NCI-H2029 (cell line): ENCODE measurements at regions not wholly inside any gene's neighbourhood (a gene's known extent, or its start where the extent isn't known, plus 50 kb on each side); places are given as distances from the start of the nearest gene placed in this dataset.

Source experiments
- DNase-seq: peaks from one replicate; lab custom pipeline; 2025; lab: John Stamatoyannopoulos, UW

DNA sequence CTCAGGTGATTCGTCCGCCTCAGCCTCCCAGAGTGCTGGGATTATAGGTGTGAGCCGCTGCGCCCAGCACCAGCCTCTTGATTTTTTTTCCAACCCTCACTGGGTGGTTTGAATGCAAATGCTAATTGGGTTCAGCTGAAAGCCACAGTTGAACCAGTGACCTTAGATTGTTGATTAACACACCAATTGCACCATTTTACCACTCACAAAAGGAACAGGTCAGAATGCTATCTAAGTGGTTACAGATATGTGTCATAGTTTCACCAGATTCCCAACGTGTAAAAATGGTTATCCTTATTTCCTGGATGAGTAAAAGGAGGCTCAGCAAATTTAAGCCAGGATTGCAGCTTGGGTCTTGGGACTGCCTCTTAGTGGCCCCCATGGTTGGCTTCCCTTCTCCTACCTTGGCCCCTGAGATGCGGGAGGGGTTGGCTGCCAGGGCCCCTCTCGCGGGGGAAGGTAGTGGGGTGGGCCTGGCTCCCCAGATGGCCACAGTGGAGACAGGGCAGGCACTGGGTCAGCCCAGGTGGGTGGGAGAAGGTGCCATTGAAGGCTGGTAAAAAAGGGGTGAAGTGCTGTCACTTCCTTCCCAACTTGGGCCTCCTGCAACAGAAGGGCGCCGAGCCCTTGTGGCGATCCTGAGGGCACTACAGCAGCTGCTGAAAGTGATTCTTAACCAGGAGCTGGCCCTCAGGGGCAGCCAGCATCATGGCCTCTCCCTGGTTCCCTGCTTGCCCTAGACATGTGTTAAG is 164.9 kb upstream of the HAAO start:
- no peak for DNase-seq

DNA sequence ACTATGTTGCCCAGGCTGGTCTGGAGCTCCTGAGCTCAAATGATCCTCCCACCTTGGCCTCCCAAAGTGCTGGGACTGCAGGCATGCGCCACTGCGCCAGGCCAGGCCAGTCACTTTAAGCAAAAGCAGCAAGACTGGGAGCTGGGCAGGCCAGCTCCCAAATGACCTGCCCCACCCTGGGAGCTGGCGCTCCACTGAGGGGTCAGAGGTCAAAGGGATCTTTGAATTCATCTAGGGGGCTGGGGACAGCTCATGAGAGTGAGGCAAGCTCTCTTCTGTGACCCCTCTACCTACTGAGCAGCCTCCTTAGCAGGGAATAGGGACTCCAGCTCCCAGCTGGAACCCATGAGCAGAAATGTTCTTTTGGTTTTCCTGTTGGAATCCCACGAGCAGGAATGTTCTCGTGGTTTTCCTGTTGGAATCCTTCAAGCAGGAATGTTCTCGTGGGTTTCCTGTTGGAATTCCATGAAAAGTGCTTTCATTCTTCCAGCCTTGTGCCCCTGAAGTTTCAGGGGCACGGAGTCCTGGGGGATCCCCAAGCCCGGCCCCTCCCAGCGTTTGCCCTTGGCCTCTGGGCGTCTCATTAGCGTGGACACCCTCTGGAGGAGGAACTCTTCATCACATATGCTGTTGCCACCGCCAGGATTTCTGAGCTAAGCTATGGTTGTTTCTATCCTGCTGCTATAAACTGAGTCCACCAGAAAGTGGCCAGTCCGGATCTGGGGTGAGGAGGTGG is 162.0 kb upstream of the HAAO start:
- no peak for DNase-seq

DNA sequence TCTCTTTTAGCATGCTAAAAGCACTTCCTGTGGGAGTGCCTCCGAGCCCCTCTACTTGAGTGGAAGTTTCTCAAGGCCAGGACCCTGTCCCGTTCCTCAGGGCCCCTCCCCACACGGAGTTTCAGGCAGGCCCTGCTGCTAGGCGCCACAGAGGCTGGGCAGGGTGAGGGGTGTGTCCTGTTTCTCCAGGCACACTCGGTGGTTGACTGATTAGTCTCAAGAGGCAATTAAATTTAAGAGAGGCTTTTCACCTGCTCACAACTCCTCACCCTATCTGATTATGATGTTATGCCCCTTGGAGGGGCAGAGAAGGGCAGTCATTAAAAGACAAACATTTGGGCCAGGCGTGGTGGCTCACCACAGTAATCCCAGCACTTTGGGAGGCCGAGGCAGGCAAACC is 160.8 kb upstream of the HAAO start:
- DNase-seq, result peak; percentile 73

DNA sequence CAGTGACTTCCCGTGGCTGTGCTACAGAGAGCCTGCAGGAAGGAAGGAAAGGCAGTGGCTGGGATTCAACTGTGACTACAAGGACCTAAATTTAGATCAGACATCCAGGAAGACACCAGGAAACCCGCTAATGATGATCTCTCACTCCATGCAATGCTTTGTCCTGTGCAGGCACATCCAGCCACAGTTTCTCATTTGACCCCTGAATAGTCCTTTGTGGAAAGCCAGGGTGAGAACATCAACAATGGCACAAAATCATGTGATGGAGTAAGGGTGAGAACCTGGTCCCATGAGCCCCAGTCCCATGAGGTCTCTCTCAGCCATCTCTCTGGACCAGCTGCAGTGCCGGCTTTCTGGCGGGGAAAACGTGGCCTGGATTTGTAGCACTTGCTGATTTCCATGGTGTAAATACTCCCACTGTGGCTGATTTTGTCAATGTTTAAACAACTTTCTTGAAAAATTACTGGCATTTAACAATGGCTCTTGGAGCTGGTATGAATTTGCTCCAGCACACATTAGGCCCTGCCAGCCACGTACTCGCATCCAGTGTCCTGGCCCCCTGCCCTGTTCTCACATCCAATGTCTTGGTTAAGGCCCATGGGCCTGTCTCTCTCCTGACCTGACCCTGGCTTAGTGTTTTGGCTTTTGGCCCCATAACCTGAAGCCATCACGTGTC is 159.0 kb upstream of the HAAO start:
- no peak for DNase-seq

DNA sequence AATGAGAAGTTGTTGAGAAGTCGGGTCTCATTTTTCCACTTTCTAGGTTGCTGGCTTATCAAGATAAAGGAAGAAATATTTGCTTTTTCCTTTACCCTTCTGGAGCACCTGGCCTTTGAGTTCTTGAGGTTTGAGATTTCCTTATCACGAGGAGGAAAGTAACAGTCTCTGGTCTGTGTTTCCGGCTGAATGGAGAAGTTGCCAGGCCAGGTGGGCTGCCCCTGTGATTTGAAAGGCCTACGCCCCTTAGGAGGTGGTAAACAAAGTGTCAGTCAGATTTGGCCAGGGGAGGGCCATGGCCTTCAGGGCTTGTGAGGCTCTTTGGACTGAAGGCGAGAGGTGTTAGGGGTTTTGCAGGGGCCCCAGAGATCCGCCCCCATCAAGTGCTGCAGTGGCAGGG is 156.7 kb upstream of the HAAO start:
- no peak for DNase-seq

DNA sequence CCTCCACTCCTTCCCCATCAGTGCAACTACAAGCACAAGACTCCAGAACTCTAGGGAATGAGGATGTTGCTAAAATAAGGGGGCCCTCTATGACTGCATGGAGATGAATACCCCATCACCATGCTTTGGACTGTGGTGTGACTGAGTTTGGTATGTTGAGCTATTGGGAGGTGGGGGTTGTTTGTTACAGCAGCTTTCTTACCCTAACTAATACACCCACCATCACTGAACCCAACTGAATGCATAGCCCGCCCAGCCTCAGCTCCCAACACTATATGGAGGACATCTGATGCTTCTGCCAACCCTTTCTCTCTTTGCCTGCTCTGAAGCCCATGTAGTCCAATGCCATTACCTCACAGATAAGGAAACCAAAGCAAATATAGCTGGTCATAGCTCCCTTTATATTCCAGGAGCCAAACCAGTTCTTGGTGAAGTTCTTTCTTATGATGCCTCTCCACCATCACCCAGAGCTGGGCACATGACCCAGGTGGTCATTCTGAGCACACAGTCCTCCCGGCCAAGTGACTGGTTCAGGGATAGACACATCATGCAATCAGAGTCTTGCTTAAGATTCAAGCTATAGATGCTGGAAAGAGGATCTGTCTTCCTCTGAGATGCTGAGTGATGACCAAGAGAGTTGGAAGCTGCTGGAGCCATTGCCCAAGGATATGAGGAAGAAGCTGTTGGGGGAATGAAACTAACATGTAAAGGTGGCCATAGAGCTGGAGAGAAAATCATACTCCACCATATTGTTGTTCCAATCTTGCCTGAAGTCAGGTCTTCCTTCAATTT is 155.6 kb upstream of the HAAO start:
- DNase-seq, result no peak

DNA sequence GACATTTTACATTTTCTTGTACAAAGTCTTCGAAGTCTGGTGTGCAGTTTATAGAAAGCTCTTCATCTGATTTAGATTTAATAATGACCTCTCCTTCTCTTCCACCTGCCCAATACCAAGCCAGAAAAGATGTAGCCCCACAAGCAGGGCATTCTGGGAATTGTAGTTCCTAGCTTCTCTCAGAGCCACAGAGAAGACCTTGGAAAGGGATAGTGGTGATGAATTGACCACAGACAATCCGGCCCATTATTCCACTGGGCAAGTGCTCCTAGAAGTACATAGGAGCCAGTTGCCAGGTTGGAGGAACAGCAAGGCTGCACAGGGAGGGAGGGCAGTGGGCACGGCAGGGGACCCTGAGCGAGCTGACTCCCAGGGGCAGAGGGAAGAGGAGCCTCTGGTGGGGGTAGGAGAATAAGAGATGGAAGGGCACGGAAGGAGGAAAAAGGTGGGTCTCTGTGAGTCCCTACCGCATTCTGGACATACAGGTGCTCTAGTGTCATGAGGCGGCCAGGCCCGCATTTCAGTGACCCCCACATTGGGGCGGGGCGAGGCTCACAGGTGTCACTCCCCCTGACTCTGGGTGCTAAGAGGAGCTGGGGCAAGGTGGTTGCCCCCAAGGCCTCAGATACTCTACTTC is 152.5 kb upstream of the HAAO start:
- DNase-seq, result no peak

DNA sequence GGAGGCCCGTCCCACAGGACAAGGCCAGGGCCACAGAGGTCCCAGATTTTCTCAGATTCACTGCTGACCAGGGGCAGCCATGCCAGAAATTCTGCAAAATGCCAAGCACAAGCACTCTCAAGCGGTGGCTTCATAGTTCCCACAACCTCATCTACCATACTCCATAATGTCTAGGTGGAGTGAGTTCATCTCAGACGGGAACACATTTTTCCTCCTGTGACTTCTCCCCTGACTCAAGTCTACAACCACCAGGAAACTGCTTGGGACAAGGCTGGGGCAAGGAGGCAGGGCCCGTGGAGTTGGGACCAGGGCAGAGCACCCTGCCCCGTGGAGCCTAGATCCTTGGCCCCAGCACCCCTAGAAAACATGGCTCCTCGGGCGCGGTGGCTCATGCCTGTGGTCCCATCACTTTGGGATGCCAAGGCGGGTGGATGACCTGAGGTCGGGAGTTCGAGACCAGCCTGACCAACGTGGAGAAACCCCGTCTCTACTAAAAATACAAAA is 150.7 kb upstream of the HAAO start:
- DNase-seq, result no peak

DNA sequence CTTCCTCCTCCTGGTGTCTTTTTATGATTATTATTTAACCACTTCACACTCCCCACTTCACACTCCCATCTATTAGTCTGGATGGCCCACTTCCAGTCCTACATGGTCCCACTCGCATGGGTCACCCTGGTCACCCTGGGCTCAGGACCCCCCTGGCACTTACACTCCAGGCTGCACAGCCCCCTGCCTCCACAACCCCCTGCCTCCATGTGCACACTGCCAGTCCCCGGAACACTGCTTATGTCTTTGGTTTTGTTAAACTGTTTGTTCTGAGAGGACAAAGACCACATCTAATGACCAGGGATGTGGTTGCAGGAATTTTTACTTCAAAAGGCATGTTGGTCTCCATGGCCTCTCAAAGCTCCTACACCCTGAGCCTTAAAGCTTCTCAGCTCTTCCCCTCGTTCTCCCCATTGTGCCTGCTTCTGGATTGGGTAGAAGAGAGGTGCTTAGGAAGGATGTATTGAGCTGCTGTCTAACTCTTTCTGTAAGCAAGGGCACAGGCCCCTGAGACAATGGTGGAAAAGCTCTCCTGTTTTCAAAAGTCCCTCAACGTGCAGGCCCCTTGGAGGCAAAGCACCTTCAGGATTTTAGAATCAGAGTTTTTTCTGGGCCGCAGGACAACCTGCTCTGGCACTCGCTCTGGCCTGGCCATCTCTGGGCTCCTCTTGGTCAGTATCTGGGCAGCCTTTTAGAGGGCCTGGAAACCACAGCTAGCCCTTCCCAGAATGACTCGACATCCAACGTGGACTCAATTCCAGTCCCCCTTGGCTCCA is 150.0 kb upstream of the HAAO start:
- DNase-seq, result no peak

DNA sequence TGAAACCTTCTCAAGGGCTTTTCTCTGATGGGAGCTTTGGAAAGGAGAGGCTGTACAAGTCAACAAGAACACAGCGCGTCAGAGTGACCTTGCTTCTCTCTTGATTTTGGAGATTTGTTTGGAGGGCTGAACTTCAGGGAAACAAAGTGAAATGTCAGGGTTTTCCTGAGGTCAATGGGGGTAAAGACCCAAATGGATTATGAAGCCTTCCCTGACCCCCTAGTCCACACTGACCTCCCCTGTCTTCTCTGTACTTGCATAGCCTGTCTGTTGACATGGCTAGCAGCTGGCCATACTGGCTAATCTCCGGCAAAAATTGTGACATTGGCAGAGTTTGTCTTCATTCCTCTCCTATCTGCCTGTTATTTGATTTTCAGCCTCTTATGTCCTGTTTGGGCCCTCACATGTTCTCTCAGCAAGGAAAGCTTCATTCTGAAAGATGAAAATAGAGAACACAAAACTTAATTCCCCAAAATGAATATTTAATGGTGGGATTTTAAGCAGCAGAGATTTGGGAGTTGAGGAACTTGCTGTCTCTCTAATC is 149.3 kb upstream of the HAAO start:
- no peak for DNase-seq

DNA sequence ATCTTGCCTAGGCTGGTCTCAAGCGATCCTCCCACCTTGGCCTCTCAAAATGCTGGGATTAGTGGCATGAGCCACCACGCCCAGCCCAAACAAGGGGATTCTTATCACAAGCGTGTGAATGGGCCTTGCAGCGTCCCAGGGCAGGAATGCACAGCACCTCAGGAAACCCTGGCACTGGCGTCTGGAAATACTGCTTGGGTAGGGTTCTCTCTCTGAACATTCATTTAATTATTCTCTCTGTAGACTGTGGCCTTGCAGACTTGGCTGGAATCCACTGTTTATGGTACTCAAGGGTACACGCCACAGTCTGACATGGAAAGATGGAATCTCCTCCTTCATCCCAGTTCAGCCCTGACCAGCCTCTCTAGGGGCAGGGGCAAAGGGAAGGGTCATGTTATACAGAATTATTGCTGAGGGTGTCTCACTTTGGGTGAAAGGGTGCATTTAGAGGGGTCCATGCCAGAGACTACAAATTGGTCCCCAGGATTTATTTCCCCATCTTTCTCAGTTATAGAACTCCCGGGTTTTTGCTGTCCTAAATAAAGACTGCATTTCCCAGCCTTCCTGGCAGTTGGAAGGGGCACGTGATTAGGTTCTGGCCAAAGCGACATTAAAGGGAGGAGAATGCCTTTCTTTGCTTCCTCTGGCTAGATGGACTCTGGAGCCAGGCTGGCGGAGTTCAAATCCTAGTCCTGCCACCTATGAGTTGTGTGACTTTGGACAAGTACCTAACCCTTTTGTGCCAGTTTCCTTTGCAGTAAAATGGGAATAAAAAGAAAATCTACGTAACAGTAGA is 147.2 kb upstream of the HAAO start:
- DNase-seq, result no peak

DNA sequence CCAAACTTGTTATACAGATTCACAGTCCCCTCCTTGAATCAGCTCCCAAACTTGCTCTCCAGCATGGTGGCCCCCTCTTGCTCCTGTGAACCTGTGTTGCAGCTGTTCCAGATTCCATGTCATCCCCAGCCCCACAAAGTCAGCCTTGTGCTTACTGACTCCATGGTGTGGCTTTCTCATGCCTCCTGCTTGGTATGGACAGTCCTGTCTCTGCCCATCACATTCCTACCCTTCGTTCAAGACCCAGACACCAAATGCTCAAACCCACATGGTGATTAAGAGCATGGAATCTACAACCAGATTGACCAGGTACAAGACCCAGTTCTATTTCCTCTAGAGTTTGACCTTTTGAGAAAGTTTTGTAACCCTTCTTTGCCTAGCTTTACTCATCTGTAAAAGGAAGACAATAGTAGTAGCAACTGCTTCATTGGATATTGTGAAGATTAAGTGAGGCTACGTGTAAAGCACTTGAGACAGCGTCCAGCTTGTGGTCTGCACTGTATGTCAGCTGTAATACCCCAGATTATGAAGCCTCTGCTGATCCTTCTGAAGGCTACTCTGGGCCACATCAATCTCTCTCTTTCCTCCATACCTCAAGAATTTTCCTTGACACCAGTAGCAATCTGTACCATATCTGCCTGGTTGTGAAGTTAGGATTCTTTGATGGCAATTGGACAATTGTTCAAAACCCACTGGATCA is 146.4 kb upstream of the HAAO start:
- DNase-seq, result no peak

DNA sequence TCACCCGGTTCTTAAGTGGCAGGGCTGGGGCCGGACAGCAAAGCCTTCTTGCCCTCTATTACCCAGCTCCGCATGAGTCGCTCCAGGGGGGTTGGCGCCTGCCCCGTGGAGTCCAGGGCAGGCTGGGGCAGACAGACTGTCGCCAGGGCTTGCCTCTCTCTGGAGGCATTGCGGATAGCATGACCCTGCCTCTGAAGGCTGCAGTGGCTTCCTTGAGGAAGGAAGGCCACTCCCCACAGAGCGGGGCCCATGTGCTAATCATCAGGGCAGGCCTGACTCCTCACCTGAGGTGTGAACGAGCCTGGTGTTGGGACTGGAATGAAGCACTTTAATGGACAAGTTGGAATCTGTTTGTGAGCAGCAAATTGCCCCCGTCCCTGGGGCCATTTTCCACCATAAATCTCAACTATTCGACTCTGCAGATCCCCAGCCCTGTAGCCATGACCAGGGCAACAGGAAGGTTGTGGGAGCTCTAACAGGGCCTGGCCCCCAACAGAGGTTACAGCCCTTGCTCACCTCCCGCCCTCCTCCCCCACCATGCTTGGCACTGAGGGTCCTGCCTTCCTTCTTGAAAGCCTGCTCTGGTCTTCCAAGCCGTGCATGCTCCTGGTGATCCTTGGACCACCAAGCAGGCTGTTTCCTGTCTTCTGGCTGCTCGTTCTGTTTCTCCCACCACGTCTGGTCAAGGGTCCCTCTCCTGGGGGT is 144.9 kb upstream of the HAAO start:
- no peak for DNase-seq

DNA sequence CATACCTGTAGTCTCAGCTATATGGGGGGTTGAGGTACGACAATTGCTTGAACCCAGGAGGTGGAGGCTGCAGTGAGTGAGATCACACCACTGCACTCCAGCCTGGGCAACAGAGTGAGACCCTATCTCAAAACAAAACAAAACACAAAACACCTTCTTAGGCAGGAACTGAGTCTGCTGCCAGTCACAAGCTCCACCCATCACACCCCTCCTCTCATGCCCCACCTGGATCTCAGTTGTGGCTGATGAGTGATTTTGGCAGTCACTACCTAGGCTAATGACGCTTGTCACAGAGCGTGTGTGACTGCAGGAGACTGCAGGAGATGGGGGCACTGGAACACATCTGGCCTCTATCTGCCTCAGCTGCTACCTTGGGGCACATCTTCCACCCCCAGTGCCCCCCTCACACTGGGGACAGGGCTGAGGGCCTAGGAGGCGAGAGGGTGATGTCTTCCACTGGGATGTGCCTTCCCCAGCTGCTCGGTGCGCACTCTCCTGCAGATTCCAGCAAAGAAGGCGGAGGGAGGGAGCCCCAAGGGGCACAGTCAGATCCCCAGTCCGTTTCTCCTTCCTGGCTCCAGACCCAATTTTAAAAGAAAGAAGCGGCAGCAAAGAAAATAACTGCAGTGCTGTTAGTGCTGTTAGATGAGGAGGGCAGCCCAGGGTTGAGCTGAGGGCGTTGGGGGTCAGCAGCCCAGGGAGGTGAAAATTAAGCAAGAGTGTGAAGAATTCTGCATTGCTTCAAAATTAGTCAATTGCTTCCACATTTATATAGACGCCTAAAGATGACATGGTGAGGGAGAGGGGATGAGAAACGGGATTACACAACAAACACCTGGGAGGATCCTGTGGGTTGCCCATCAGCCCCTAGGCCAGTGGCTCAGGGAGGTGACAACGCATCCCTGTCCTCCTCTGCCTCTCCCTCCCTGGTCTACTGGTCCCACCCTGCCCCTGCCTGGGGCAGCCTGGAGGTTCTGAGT is 143.6 kb upstream of the HAAO start:
- peak; percentile 33 for DNase-seq

DNA sequence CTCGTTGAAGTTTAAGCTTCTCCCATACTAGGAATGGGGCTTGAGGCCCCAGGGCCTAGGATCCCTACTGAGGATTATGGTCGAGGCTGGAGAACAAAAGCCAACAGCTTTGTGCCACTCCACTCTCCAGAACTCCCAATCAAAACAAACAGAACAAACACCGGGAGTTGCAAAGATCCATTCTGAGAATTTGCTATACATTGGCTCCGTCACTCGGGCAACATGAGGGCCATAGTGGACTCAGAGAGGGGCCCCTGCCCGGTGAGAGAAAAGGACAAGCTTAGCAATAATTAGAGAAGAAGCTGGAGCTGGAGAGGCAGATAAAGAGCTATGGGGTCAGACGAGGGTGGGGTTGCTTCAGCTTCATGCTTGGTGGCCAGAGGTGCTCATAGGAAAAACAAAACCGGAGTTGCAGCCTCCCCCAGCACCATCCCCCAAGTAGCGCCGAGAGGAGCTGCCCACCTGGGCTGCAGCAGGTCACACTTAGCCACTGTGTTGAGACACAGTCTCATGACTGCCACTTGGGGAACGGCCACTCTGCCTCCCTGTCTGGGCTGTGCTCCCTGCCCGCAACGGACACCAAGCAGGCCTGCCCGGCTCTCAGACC is 142.3 kb upstream of the HAAO start:
- no peak for DNase-seq

DNA sequence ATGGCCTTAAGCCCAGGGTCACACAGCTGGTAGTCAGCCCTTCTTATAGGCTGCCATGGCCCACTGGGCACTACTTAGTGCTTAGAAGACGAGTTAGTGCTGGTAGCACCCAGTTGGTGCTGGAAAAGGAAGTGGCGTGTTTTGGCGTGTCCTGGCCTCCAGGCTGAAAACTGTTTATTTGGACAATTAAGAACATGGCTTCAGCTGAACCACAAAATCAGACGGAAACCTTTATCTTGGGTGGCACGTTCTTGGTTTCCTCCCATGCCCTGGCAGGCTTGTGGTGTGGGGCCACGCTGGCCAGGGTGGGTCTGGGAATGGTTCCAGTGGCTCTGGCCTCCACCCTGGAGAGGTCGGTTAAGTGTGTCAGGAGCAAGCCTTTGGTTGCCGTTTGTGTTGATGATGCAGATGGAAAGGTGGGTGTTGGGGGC is 141.5 kb upstream of the HAAO start:
- no peak for DNase-seq
